GM21367 (cell line): ENCODE measurements at regions not wholly inside any gene's neighbourhood (a gene's known extent, or its start where the extent isn't known, plus 50 kb on each side); places are given as distances from the start of the nearest gene placed in this dataset.
"Not testable (repeated sequence)": the region's sequence is repeated elsewhere in the genome, so short reads cannot be mapped to it uniquely, and the experiment has no call there.

Experiments
- ATAC-seq: cut with Tn5 transposase; IDR thresholded peaks from one replicate; pipeline ENCODE4 v1.9.1; 2021; ENCODE audit not compliant: unreplicated experiment

DNA sequence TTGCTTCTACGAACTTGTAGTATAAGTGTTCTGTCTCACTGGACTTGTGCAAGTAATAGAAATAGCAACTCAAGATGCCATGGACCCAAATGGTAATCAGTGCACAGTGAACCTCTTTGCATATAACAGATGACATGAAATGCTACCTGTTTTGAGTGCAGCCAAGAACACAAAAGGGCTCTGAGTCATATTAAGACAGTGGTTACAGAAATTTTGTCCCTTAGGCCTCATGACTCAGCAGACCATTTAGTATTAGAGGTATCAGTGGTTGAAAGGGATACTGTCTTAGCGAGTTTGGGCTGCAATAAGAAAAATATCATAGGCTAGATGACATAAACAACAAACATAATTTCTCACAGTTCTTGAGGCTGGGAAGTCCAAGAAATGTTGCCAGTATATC is 502.9 kb upstream of the PCDH10 start:
- ATAC-seq = no peak

DNA sequence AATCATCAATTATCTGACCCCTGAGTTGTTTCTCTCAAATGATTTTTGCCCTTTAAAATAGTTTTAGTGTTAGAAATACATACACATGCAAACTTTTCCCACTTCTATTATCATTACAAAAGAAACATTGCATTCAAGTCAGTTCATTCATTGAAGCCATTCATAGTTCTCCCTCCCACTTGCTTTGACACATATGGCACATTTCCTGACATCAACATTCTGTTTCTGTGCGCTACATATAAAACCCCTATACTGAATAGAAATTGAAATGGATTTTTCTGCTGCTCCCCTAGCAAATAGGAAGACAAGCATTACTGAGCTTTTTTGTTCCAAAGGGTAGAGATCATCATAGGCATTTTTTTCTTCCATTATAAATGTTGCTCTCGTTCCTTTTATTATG is 497.9 kb upstream of the PCDH10 start:
- no peak for ATAC-seq

DNA sequence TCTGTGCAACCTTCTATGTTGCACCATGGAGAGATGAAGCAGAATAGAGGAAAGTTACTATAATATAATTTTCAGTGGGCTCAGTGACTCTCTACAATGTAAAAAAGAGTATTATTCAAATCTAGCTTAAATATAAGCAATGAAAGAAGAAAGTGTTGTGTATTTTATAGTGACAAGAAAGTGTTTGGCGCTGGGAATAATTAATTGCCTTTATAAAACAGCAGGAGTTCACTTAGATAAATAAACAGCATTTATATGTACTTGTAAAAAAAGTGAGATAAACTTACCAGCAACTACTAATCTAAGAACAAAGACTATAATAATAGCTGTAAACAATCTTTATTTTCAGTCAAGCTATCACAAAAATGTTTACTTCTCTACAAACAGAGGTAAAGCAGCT is 488.9 kb upstream of the PCDH10 start:
- no peak for ATAC-seq

GRCh38 chr4:132662456-132662855 is 486.6 kb upstream of the PCDH10 start:
- no peak for ATAC-seq

DNA sequence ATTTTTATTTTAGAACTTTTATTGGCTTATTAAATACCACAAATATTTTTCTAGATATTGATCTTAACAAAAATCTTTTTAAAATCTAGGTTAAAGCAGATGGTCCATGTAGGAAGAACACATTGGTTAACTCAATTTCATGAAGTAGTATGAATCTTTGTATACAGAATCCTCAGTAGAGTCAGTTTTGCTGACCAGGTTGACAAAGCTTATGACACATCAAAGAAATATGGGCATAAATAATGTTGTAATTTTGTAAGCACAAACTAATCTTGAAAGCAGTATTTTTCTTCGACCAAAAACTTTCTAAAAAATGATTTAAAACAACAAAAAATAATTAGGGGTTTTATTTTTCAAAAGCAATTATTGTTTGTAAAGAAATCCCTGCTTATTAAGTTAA is 479.3 kb upstream of the PCDH10 start:
- no peak for ATAC-seq

DNA sequence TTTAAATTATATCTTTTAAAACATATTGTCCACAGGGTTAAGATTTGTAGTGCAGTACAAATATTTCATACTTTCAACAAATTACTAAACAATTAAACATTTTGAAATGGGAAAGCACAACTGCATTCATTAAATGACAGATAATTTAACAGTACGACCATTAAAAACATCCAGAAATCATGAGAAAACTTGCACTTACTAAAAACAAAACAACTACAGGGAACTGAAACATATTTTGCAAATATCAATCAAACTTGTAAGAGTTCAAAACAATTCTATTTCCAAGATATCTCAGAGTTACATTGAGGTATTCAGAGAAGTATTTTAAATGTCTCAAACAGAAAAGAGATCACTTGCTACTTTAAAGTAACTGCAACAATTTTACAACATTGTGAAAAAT is 478.5 kb upstream of the PCDH10 start:
- no peak for ATAC-seq

- ATAC-seq = no peak
Measured at GRCh38 chr4:132683957-132684356, 465.1 kb upstream of the PCDH10 start.

GRCh38 chr4:132691026-132691425 is 458.1 kb upstream of the PCDH10 start:
- ATAC-seq = no peak

DNA sequence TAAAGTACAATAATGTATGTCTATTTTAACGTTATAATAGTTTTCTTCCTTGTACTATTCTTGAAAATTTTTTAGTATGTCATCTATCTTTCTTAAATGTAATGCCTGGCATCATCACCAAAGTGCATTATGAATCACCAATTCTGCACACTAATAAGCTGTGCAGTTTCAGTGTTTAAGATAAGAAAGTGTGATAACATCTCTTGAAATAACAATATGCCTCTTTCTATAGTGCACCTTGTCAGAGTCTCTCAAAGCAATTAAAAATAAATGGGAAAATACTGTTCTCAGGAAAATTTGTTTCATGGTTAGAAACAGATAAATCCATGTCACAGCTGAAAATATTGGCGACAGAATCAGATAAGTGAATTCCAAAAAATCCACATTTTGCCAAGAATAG is 457.4 kb upstream of the PCDH10 start:
- no peak for ATAC-seq

- ATAC-seq = no peak
Measured at GRCh38 chr4:132694775-132695174, 454.3 kb upstream of the PCDH10 start.

DNA sequence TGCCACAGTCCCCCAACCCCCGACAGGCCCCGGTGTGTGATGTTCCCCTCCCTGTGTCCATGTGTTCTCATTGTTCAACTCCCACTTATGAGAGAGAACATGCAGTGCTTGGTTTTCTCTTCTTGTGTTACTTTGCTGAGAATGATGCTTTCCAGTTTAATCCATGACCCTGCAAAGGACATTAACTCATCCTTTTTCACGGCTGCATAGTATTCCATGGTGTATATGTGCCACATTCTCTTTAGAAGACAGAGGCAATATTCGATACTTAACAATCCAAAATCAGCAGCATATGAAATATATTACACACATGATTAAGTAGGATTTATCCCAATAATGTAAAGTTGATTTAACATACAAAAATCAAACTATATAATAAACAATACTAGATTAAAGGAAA is 451.6 kb upstream of the PCDH10 start:
- not testable (repeated sequence) for ATAC-seq

DNA sequence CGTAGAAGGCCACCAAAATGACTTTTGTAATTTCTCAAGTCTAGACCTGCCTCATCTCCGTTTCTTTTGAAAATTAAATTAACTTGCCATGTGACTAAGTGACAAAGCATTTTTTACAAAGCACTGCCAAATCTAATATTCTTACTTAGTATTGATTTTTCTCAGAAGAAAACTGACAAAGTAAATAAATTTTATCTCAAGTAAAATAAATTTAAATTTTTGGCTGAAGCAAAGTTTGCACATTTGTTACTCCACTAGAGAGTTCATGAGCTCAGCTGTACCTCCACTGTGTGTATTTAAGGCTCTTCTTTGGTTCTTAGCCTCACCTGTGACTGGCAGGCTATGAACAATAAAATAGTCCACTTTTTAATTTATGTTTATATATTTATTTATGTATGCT is 441.1 kb upstream of the PCDH10 start:
- ATAC-seq = no peak

DNA sequence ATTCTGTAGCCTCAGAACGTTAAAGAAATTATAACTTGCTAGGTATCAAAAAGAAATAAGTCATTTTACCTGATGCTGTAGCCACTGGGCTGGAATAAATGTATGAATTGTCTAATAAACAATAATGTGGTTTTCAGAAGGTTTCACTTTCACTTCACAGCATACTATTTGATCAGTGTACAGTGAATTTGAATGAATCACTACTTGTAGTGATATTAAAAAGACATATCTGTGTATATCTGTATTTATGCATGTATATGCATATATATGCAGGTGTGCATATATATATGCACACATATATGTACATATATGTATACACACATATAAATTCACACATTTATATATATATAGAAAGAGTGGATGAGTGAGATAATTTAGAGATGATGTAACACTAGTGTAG is 440.0 kb upstream of the PCDH10 start:
- no peak for ATAC-seq

GRCh38 chr4:132710971-132711370 is 438.1 kb upstream of the PCDH10 start:
- no peak for ATAC-seq

GRCh38 chr4:132737344-132737743 is 411.8 kb upstream of the PCDH10 start:
- no peak for ATAC-seq

DNA sequence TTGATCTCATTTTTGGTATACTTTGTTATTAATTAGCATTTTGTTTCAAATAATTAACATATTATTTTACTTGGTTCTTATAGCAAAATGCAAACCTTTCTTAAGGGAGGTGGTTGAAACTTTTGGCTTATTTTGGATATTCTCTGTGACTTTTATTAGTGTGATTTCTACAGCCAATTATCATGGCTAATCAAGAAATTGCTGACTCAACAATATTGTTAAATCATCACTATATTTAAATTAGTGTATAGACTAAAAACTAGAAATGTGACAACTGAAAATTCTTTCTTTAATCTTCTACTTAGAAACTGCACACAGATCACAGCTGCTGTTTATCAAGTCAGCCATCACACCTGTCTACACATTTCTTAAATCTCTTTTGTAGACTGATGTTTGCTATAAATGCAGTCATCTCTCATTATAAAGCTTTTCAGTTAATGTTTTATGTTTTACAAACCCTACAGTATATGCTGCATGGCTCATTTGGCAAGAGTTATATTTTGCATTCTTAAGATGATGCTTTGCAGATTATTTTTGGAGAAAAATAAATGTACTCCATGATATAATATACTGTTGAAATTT is 389.8 kb upstream of the PCDH10 start:
- no peak for ATAC-seq

DNA sequence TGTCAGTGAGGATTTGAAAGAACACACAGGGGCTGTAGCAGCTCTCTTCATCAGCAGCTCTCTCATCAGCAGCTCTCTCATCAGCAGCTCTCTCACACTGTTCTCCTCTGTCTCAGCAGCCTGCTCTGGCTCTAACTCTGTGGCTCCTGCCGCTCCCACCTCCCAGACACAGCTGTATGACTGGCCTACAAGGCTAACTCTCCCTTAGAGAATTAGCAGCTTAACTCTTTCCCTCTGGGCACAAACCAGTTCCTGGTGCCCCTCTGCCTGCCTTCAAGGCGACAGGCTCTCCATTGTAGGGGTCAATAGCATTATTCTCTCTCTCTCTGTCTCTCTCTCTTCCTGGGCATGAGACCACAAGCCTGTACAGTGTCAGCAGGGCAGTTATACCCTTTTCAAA is 385.6 kb upstream of the PCDH10 start:
- no peak for ATAC-seq

DNA sequence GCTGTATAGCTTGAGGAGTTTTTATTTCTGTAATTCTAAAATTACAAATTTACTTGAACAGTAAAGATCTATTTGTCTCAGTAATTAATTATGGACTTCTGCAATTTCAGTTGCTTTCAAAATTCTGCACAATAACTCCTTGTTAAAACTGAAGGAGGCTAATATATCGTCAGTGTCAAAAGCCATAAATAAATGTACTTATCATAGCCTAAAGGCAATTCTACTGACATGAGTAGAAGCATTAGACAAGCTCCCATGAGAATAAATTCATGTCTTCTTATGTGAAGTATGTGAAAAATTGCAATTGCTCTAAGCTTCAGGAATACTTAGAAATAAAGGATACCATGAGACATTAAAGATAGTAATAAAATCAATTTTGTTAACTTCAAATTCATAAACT is 381.2 kb upstream of the PCDH10 start:
- ATAC-seq = no peak

DNA sequence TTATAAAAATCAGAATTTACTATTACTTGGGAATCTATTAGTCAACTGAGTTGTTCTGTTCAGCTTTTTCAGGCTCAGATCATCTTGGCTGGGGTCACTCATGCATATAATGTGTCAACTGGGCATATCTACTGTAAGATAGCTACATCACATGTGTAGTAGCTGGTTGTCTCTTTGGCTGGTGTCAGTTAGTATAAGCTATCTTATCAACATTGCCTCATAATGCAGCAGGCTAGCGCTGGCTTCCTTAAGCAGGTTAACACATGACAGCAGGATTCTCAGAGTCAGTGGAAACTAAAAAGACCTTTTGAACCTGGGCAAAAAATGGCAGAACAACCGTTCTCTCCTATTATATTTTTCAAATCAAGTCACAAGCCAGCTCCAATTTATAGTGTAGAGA is 378.3 kb upstream of the PCDH10 start:
- ATAC-seq = no peak

GRCh38 chr4:132792310-132792709 is 356.8 kb upstream of the PCDH10 start:
- ATAC-seq = no peak

DNA sequence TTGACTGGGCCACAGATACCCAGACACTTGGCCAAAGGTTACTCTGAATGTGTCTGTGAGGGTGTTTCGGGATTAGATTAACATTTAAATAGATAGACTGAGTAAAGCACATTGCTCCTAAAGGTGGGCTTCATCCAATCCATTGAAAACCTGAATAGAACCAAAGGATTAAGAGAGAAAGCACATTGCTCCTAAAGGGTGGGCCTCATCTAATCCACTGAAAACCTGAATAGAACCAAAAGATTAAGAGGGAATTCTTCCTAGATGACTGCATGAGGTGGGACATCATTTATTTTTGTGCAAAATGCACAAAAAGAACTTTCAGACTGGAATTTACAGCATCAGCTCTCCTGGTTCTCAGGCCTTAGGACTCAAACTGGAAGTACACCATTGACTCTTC is 351.2 kb upstream of the PCDH10 start:
- ATAC-seq = no peak

- ATAC-seq = no peak
Measured at GRCh38 chr4:132809298-132810032, 339.6 kb upstream of the PCDH10 start.

DNA sequence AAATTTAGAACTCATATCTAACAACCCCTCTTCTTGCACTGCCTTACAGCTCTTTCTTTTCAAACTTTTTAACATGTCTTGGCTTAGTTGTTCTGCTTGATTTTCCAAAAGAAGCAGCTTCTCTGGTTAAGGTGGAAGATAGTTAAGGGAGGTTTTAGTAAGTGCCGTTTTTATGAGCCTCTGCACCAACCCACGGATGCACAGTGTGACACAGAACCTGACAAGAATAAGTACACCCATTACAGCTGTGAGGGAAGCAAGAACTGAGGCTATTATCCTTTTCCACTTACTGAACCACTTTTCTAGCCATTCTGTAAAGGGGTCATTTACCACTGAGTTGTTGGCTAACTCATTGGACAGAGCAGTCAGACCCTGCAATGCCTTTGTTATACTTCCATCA is 336.0 kb upstream of the PCDH10 start:
- not testable (repeated sequence) for ATAC-seq
